Gastroesophageal sphincter (tissue), 4 donors: ENCODE measurements at regions not wholly inside any gene's neighbourhood (a gene's known extent, or its start where the extent isn't known, plus 50 kb on each side); places are given as distances from the start of the nearest gene placed in this dataset.

Source experiments
- ATAC-seq: fragments of 150-250 bp; one replicate; pipeline ENCODE4 v1.9.1; 2016; ENCODE audit warnings: mild to moderate bottlenecking, moderate library complexity
- H3K27ac ChIP-seq, 4 donors: fragments of 200-600 bp; sonication (generic) in 3 of 4; 1 replicate in 3 of 4; 2 replicates in 1 of 4; pipeline ENCODE4 v1.5.1; 2016 to 2019
- H3K27me3 ChIP-seq: fragments of 200-600 bp; sonication (generic); one replicate; pipeline ENCODE4 v1.5.1; 2019
- H3K36me3 ChIP-seq, 2 donors: fragments of 200-600 bp; sonication (generic); one replicate each; pipeline ENCODE4 v1.5.1; 2019; ENCODE audit warnings: control low read depth in 1 of 2
- H3K4me1 ChIP-seq, 3 donors: fragments of 200-600 bp; sonication (generic); 1 replicate in 2 of 3; 2 replicates in 1 of 3; pipeline ENCODE4 v1.5.1; 2016 to 2019; ENCODE audit warnings: control low read depth in 2 of 3
- H3K4me3 ChIP-seq, 2 donors: fragments of 200-600 bp; sonication (generic); one replicate each; pipeline ENCODE4 v1.5.1; 2019; ENCODE audit warnings: mild to moderate bottlenecking in 1 of 2, moderate library complexity in 1 of 2
- H3K9me3 ChIP-seq, 3 donors: fragments of 200-600 bp; sonication (generic); one replicate each; pipeline ENCODE4 v1.5.1; 2017 to 2019; ENCODE audit warnings: control low read depth in 2 of 3
- CTCF ChIP-seq, 4 experiments: fragments of 200-600 bp in 2 of 4; fragments of 450-650 bp in 2 of 4; sonication (generic) in 1 of 4; IDR thresholded peaks; one replicate each; pipeline ENCODE4 v1.5.1; 2017 to 2019; ENCODE audit warnings: antibody characterized with exemption in 4 of 4, mild to moderate bottlenecking in 2 of 4, moderate library complexity in 2 of 4
- EP300 ChIP-seq: sonication (generic); formaldehyde crosslinking; IDR thresholded peaks from one replicate; pipeline ENCODE4 v1.6.1; 2017; ENCODE audit warnings: antibody characterized with exemption, mild to moderate bottlenecking
- POLR2A ChIP-seq, 2 donors: fragments of 450-650 bp; IDR thresholded peaks; one replicate each; pipeline ENCODE4 v1.6.1; 2017; ENCODE audit warnings: antibody characterized with exemption in 2 of 2, mild to moderate bottlenecking in 2 of 2, moderate library complexity in 1 of 2
- POLR2AphosphoS5 ChIP-seq: sonication (generic); formaldehyde crosslinking; IDR thresholded peaks from one replicate; pipeline ENCODE4 v1.6.1; 2017; ENCODE audit warnings: antibody characterized with exemption
- WGBS, 2 donors: methylation state at CpG; one replicate each; pipeline ENCODE4 v1.1.5; 2018; ENCODE audit warnings: low coverage in 1 of 2; 5-methylcytosine and 5-hydroxymethylcytosine counted together

GRCh38 chr7:121578669-121579068 lies 182.6 kb upstream of the FAM3C start:
- no peaks in the 10 kb centered on the region for H3K4me1 ChIP-seq
- H3K27ac ChIP-seq, result no peak overlapping the region
- no peak for ATAC-seq
- no peaks in the 10 kb centered on the region for H3K36me3 ChIP-seq
- TF ChIP-seq EP300 (no peak), POLR2AphosphoS5 (no peak), CTCF (IDR thresholded peaks at IDR 0.05) (no peak), POLR2A (IDR thresholded peaks at IDR 0.05) (no peak)
- peaks cover 5% of the 10 kb centered on the region for H3K27me3 ChIP-seq
- 39 to 57% methylated on average over 2 to 3 of the region's 3 CpGs for WGBS, 2 donors
- H3K4me3 ChIP-seq, result no peak overlapping the region
- no peaks in the 10 kb centered on the region for H3K9me3 ChIP-seq

GRCh38 chr7:121576148-121576917 lies 180.2 kb upstream of the FAM3C start:
- TF ChIP-seq CTCF (IDR thresholded peaks at IDR 0.05), result no peak
- no peak for TF ChIP-seq EP300
- no peak for TF ChIP-seq POLR2AphosphoS5
- no peak for TF ChIP-seq POLR2A (IDR thresholded peaks at IDR 0.05)
- WGBS, 2 donors, result 46 to 51% methylated on average over 5 of the region's 6 CpGs
- Histone ChIP-seq H3K27me3 (peaks cover 5% of the 10 kb centered on the region), H3K9me3 (no peaks in the 10 kb centered on the region), H3K4me3 (no peak overlapping the region), H3K27ac (no peak overlapping the region), H3K4me1 (no peaks in the 10 kb centered on the region), H3K36me3 (no peaks in the 10 kb centered on the region)
- ATAC-seq, result no peak

- TF ChIP-seq CTCF (IDR thresholded peaks at IDR 0.05), result no peak
- no peak for TF ChIP-seq POLR2A (IDR thresholded peaks at IDR 0.05)
- TF ChIP-seq EP300, result no peak
- no peak for TF ChIP-seq POLR2AphosphoS5
- 30 to 39% methylated on average over 1 of the region's 1 CpG for WGBS, 2 donors
- Histone ChIP-seq H3K4me3 (no peak overlapping the region), H3K36me3 (no peaks in the 10 kb centered on the region), H3K27ac (no peak overlapping the region), H3K27me3 (peaks cover 5% of the 10 kb centered on the region), H3K9me3 (no peaks in the 10 kb centered on the region), H3K4me1 (no peaks in the 10 kb centered on the region)
- no peak for ATAC-seq
These were observed 179.2 kb upstream of the FAM3C start for GRCh38 chr7:121575194-121575765.

- Histone ChIP-seq H3K4me1 (no peaks in the 10 kb centered on the region), H3K36me3 (no peaks in the 10 kb centered on the region), H3K4me3 (no peak overlapping the region), H3K27ac (no peak overlapping the region), H3K9me3 (no peaks in the 10 kb centered on the region), H3K27me3 (peaks cover 5% of the 10 kb centered on the region)
- TF ChIP-seq POLR2A (IDR thresholded peaks at IDR 0.05) (no peak), POLR2AphosphoS5 (no peak), EP300 (no peak), CTCF (IDR thresholded peaks at IDR 0.05) (no peak)
- ATAC-seq, result no peak
These were observed 178.0 kb upstream of the FAM3C start for GRCh38 chr7:121574109-121574508.

- Histone ChIP-seq H3K4me3 (no peak overlapping the region), H3K36me3 (no peaks in the 10 kb centered on the region), H3K9me3 (no peaks in the 10 kb centered on the region), H3K27ac (no peak overlapping the region), H3K27me3 (peaks cover under 1% of the 10 kb centered on the region), H3K4me1 (no peaks in the 10 kb centered on the region)
- ATAC-seq, result no peak
- TF ChIP-seq EP300, result no peak
- no peak for TF ChIP-seq CTCF (IDR thresholded peaks at IDR 0.05)
- TF ChIP-seq POLR2AphosphoS5, result no peak
- TF ChIP-seq POLR2A (IDR thresholded peaks at IDR 0.05), result no peak
- 90 to 93% methylated on average over 2 to 5 of the region's 7 CpGs for WGBS, 2 donors
These were observed 176.5 kb upstream of the FAM3C start for GRCh38 chr7:121572615-121573014.
